DOHH2 (cell line): ENCODE measurements at regions not wholly inside any gene's neighbourhood (a gene's known extent, or its start where the extent isn't known, plus 50 kb on each side); places are given as distances from the start of the nearest gene placed in this dataset.

Source experiments
- H3F3A ChIP-seq: fragments of 200-600 bp; sonication (generic), shearing (Covaris generic); 2 replicates; pipeline ENCODE4 v1.6.0; 2016; ENCODE audit warnings: antibody characterized with exemption, mild to moderate bottlenecking; ENCODE audit not compliant: control insufficient read depth, insufficient read depth
- H3K27ac ChIP-seq: fragments of 200-600 bp; sonication (generic); 2 replicates; pipeline ENCODE4 v1.5.1; 2014; ENCODE audit warnings: low read depth, mild to moderate bottlenecking, low read length, moderate library complexity
- H3K27me3 ChIP-seq: fragments of 200-600 bp; sonication (generic); 2 replicates; pipeline ENCODE4 v1.6.1; 2014; ENCODE audit warnings: mild to moderate bottlenecking, low read length, mixed read lengths; ENCODE audit not compliant: control insufficient read depth
- H3K36me3 ChIP-seq: fragments of 200-600 bp; sonication (generic); 2 replicates; pipeline ENCODE4 v1.6.1; 2014; ENCODE audit warnings: mild to moderate bottlenecking, low read length, moderate library complexity, mixed read lengths; ENCODE audit not compliant: control insufficient read depth
- H3K4me1 ChIP-seq: fragments of 200-600 bp; sonication (generic); 2 replicates; pipeline ENCODE4 v1.6.1; 2014; ENCODE audit warnings: mild to moderate bottlenecking, low read length, mixed read lengths; ENCODE audit not compliant: control insufficient read depth
- H3K4me2 ChIP-seq: fragments of 200-600 bp; sonication (generic); 2 replicates; pipeline ENCODE4 v1.6.0; 2014; ENCODE audit warnings: mild to moderate bottlenecking, low read length, moderate library complexity
- H3K4me3 ChIP-seq: fragments of 200-600 bp; sonication (generic); 2 replicates; pipeline ENCODE4 v1.5.1; 2014; ENCODE audit warnings: mild to moderate bottlenecking, low read length, mixed read lengths
- H3K79me2 ChIP-seq: fragments of 200-600 bp; sonication (generic); 2 replicates; pipeline ENCODE4 v1.6.1; 2014; ENCODE audit warnings: mild to moderate bottlenecking, low read length, mixed read lengths; ENCODE audit not compliant: control insufficient read depth
- H3K9me2 ChIP-seq: fragments of 200-600 bp; sonication (generic); replicated peaks from 2 replicates; pipeline ENCODE4 v1.6.1; 2014; ENCODE audit warnings: mild to moderate bottlenecking, low read length, mixed read lengths; ENCODE audit not compliant: control insufficient read depth
- H3K9me3 ChIP-seq: fragments of 200-600 bp; sonication (generic); 2 replicates; pipeline ENCODE4 v1.6.1; 2014; ENCODE audit warnings: antibody characterized with exemption, low read length, mixed read lengths; ENCODE audit not compliant: control insufficient read depth, insufficient read depth
- H4K20me1 ChIP-seq: fragments of 200-600 bp; sonication (generic); 2 replicates; pipeline ENCODE4 v1.6.0; 2014; ENCODE audit warnings: low read depth, mild to moderate bottlenecking, antibody characterized with exemption, low read length, moderate library complexity; ENCODE audit not compliant: control insufficient read depth, insufficient read depth
- EZH2phosphoT487 ChIP-seq: fragments of 200-600 bp; sonication (generic); IDR thresholded peaks from 2 replicates; pipeline ENCODE4 v1.6.1; 2017; ENCODE audit warnings: borderline replicate concordance, mild to moderate bottlenecking, antibody characterized with exemption, low read length, moderate library complexity, mixed read lengths
- TF ChIP-seq, protein P1 (sequence below): fragments of 200-600 bp; sonication (generic); IDR thresholded peaks from one replicate; pipeline ENCODE4 v1.5.1; 2014; ENCODE audit warnings: antibody characterized with exemption, mild to moderate bottlenecking, low read depth, low read length; ENCODE audit not compliant: poor library complexity, severe bottlenecking

DNA sequence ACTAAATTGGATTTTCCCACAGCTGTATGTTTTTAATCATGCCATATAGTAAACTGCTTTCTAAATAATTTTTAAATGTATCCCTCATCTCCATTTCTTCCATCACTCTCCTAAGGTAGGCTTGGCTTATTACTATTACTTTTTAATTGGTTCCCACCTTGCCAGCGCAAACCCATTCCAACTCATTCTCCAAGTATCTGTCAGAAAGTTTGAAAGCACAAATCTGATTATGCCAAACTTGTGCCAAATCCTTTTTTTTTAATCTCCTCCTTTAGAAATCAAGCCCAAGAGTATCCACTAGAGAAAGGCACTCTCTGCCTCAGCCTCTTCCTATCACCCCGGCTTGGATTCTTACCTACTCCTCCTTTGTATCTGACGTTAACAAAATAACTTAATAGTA, 784.5 kb downstream of the TBL1XR1 start:
- no peaks in the 10 kb centered on the region for H3K4me1 ChIP-seq
- no peak overlapping the region for H3K27ac ChIP-seq
- H3K4me2 ChIP-seq = no peak overlapping the region

DNA sequence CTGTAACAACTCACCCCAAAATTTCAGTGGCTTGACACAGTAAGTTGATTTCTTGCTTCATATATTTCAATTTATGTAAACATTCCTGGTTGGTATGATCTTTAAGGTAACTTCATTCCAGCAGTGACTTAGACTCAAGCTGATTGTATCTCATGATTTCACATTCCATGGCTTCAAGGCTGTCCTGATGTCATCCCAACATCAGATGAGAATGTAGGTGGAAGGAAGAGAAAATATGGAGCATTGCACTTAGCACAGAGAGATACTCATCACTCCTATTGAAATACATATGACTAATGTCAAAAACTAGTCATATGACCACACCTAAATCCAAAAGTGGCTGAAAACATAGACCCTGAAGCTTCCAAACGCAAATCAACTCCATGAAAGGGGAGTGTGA, 793.8 kb downstream of the TBL1XR1 start:
- Histone ChIP-seq H3K36me3 (no peaks in the 10 kb centered on the region), H3K27ac (no peak overlapping the region), H3K4me1 (no peaks in the 10 kb centered on the region), H3K4me2 (no peak overlapping the region), H3K9me3 (no peaks in the 10 kb centered on the region), H3K9me2 (no peaks in the 10 kb centered on the region), H4K20me1 (no peaks in the 10 kb centered on the region), H3K79me2 (no peaks in the 10 kb centered on the region), H3K27me3 (no peaks in the 10 kb centered on the region), H3K4me3 (no peak overlapping the region), H3F3A (no peaks in the 10 kb centered on the region)
- TF ChIP-seq EZH2phosphoT487 = no peak
- TF ChIP-seq, protein P1, sequence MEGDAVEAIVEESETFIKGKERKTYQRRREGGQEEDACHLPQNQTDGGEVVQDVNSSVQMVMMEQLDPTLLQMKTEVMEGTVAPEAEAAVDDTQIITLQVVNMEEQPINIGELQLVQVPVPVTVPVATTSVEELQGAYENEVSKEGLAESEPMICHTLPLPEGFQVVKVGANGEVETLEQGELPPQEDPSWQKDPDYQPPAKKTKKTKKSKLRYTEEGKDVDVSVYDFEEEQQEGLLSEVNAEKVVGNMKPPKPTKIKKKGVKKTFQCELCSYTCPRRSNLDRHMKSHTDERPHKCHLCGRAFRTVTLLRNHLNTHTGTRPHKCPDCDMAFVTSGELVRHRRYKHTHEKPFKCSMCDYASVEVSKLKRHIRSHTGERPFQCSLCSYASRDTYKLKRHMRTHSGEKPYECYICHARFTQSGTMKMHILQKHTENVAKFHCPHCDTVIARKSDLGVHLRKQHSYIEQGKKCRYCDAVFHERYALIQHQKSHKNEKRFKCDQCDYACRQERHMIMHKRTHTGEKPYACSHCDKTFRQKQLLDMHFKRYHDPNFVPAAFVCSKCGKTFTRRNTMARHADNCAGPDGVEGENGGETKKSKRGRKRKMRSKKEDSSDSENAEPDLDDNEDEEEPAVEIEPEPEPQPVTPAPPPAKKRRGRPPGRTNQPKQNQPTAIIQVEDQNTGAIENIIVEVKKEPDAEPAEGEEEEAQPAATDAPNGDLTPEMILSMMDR = no peak

More for the DNA sequence above, 784.5 kb downstream of the TBL1XR1 start:
- H3F3A ChIP-seq = no peaks in the 10 kb centered on the region
- H3K27me3 ChIP-seq = no peaks in the 10 kb centered on the region
- no peaks in the 10 kb centered on the region for H3K36me3 ChIP-seq
- no peaks in the 10 kb centered on the region for H4K20me1 ChIP-seq
- no peaks in the 10 kb centered on the region for H3K9me2 ChIP-seq
- H3K79me2 ChIP-seq = no peaks in the 10 kb centered on the region
- no peak for TF ChIP-seq EZH2phosphoT487
- no peaks in the 10 kb centered on the region for H3K9me3 ChIP-seq
- H3K4me3 ChIP-seq = no peak overlapping the region

DNA sequence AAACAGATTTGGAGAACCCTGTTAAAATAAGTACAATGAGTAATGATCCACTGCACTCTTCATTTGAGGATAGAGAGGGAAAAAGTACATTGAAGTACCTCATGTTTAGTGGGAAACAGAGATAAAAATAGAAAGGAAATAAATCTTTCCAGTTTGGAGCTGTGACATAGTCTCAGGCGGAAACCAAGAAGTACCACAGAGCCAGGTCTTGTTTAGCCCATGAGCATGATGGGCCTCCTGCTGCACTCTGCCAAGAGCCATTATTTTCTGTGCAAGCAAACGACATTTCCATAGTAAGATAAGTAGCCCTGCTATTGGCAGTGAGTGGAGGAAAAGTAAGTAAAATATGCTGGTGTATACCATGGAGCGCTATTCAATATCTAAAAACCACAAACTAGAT, 796.1 kb downstream of the TBL1XR1 start:
- Histone ChIP-seq H3K9me2 (no peaks in the 10 kb centered on the region), H3F3A (no peaks in the 10 kb centered on the region), H3K4me3 (no peak overlapping the region), H3K27me3 (no peaks in the 10 kb centered on the region), H3K36me3 (no peaks in the 10 kb centered on the region), H3K4me1 (no peaks in the 10 kb centered on the region), H3K4me2 (no peak overlapping the region), H3K79me2 (no peaks in the 10 kb centered on the region), H4K20me1 (no peaks in the 10 kb centered on the region), H3K9me3 (no peaks in the 10 kb centered on the region), H3K27ac (no peak overlapping the region)
- TF ChIP-seq, protein P1 = no peak
- TF ChIP-seq EZH2phosphoT487 = no peak

DNA sequence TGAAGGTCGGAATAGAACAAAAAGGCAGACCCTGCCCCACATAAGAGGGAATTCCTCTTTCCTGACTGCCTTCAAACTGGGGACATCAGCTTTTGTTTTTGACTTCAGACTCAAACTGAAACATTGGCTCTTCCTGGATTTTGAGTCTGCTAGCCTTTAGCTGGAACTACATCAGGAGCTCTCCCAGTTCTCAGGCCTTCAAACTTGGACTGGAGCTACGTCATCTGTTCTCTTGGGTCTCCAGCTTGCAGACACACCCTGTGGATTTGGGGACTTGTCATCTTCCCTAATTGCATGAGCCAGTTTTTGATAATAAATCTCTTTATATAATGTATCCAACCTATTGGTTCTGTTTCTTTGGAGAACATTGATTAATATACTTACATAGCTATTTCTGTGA, 798.1 kb downstream of the TBL1XR1 start:
- Histone ChIP-seq H3K4me3 (no peak overlapping the region), H3F3A (no peaks in the 10 kb centered on the region), H3K36me3 (no peaks in the 10 kb centered on the region), H3K27ac (no peak overlapping the region), H3K79me2 (no peaks in the 10 kb centered on the region), H3K4me2 (no peak overlapping the region), H4K20me1 (no peaks in the 10 kb centered on the region), H3K4me1 (no peaks in the 10 kb centered on the region), H3K9me2 (no peaks in the 10 kb centered on the region), H3K9me3 (no peaks in the 10 kb centered on the region), H3K27me3 (no peaks in the 10 kb centered on the region)
- no peak for TF ChIP-seq EZH2phosphoT487
- TF ChIP-seq, protein P1 = no peak
